Thyroid gland (tissue), 4 donors: ENCODE measurements at regions not wholly inside any gene's neighbourhood (a gene's known extent, or its start where the extent isn't known, plus 50 kb on each side); places are given as distances from the start of the nearest gene placed in this dataset.

Experiments used
- DNase-seq, 2 donors: peaks; one replicate each; pipeline ENCODE4 v3.0.0-alpha.2; 2019
- H3K27ac ChIP-seq, 3 donors: fragments of 200-600 bp; sonication (generic); 1 replicate in 2 of 3; 2 replicates in 1 of 3; pipeline ENCODE4 v1.5.1; 2016 to 2019; ENCODE audit warnings: mild to moderate bottlenecking in 1 of 3, moderate library complexity in 1 of 3
- H3K27me3 ChIP-seq: fragments of 200-600 bp; sonication (generic); one replicate; pipeline ENCODE4 v1.5.1; 2019
- H3K36me3 ChIP-seq, 2 donors: fragments of 200-600 bp; sonication (generic); one replicate each; pipeline ENCODE4 v1.5.1; 2016 to 2019
- H3K4me1 ChIP-seq, 2 donors: fragments of 200-600 bp; sonication (generic); one replicate each; pipeline ENCODE4 v1.5.1; 2017 to 2019
- H3K4me3 ChIP-seq, 3 donors: fragments of 200-600 bp; sonication (generic); replicated peaks in 1 of 3; 1 replicate in 2 of 3; 2 replicates in 1 of 3; pipeline ENCODE4 v1.5.1; 2016; ENCODE audit warnings: mild to moderate bottlenecking in 1 of 3
- H3K9me3 ChIP-seq: fragments of 200-600 bp; sonication (generic); one replicate; pipeline ENCODE4 v1.5.1; 2017
- POLR2A ChIP-seq, 2 donors: fragments of 450-650 bp; IDR thresholded peaks; one replicate each; pipeline ENCODE4 v1.6.1; 2017; ENCODE audit warnings: antibody characterized with exemption in 2 of 2, mild to moderate bottlenecking in 2 of 2, moderate library complexity in 1 of 2
- WGBS, 2 donors: methylation state at CpG; one replicate each; pipeline ENCODE4 v1.1.5; 2017; 5-methylcytosine and 5-hydroxymethylcytosine counted together
- intact Hi-C: fragments of 100-400 bp; cut with DNase I; formaldehyde crosslinking; loops from one replicate; pipeline ENCODE4 v1.15.1; 2023
- TF ChIP-seq, protein P1 (sequence below), 6 experiments: fragments of 200-600 bp in 3 of 6; fragments of 450-650 bp in 3 of 6; sonication (generic) in 3 of 6; IDR thresholded peaks; one replicate each; pipeline ENCODE4 v1.5.1; 2016 to 2019; ENCODE audit warnings: antibody characterized with exemption in 6 of 6, mild to moderate bottlenecking in 2 of 6, inconsistent platforms in 1 of 6, moderate library complexity in 1 of 6

DNA sequence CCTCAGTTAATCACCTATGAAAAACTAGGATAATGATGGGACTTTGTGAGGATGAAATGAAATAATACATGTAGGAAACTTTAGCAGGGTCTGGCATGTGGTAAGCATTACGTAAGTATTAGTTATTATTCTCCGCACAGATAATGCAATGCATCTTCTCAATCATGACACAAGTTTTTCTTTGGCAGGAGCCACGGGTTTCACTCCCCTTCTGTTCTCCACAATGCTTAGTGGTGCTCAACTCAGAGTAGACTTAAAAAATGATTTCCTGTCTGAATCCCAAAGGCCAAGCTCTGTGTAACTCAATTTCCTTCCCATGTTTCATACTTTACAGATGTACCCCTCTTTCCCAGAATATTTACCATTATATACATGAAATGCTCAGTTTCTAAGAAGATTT, 82.9 kb downstream of the CCDC34 start:
- no peak overlapping the region for H3K4me3 ChIP-seq
- H3K4me1 ChIP-seq: peaks cover 8 to 14% of the 10 kb centered on the region in 2 donors
- TF ChIP-seq POLR2A (IDR thresholded peaks at IDR 0.05): no peak
- TF ChIP-seq, protein P1, sequence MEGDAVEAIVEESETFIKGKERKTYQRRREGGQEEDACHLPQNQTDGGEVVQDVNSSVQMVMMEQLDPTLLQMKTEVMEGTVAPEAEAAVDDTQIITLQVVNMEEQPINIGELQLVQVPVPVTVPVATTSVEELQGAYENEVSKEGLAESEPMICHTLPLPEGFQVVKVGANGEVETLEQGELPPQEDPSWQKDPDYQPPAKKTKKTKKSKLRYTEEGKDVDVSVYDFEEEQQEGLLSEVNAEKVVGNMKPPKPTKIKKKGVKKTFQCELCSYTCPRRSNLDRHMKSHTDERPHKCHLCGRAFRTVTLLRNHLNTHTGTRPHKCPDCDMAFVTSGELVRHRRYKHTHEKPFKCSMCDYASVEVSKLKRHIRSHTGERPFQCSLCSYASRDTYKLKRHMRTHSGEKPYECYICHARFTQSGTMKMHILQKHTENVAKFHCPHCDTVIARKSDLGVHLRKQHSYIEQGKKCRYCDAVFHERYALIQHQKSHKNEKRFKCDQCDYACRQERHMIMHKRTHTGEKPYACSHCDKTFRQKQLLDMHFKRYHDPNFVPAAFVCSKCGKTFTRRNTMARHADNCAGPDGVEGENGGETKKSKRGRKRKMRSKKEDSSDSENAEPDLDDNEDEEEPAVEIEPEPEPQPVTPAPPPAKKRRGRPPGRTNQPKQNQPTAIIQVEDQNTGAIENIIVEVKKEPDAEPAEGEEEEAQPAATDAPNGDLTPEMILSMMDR (IDR thresholded peaks at IDR 0.05): no peak
- H3K36me3 ChIP-seq: no peaks in the 10 kb centered on the region
- 72 to 89% methylated on average over 3 of the region's 3 CpGs for WGBS, 2 donors
- intact Hi-C loops: no loop called here
- H3K27me3 ChIP-seq: no peaks in the 10 kb centered on the region
- DNase-seq: no peak
- no peak overlapping the region for H3K27ac ChIP-seq
- no peaks in the 10 kb centered on the region for H3K9me3 ChIP-seq

DNA sequence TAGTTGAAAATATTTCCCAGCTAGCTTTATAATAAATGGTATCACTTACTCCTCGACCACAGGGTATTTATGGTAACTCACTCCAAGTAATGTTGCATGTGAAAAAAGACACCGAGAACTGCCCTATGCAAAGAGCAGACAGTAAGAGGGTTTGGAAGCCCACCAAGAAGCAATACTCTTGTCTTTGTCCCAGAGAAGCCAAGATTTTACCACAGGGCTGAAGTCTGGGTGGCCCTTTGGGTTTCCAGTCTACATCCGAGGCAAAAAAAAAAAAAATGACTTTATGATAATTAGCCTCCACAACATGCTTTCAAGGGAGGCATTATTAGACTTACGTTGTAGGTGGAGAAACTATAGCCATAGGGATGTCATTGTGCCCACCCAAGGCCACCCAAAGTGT, 83.6 kb downstream of the CCDC34 start:
- WGBS, 2 donors: 67 to 68% methylated on average over 4 of the region's 4 CpGs
- Histone ChIP-seq H3K27me3 (no peaks in the 10 kb centered on the region), H3K36me3 (no peaks in the 10 kb centered on the region), H3K27ac (no peak overlapping the region), H3K4me1 (peaks cover 8 to 14% of the 10 kb centered on the region in 2 donors), H3K9me3 (no peaks in the 10 kb centered on the region), H3K4me3 (no peak overlapping the region)
- no peak for TF ChIP-seq POLR2A (IDR thresholded peaks at IDR 0.05)
- TF ChIP-seq, protein P1 (IDR thresholded peaks at IDR 0.05): no peak
- intact Hi-C loops: no loop called here
- no peak for DNase-seq

DNA sequence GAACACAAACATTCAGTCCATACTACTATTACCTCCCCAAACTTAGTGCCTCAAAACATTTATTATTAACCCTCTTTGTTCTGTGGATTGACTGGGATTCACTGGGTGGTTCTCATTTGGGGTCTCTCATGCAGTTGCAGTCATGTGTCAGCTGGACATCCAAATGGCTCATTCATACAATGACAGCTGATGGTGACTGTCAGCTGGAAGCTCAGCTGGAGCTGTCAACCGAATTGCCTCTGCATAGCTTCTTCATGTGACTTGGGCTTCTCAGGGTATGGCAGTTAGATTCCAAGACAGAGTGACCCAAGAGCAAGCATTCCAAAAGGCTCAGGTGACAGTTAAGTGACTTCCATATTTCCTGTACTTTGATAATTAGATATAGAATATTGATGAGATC, 85.2 kb downstream of the CCDC34 start:
- Histone ChIP-seq H3K27ac (no peak overlapping the region), H3K4me1 (peaks cover 7 to 13% of the 10 kb centered on the region in 2 donors), H3K4me3 (no peak overlapping the region), H3K36me3 (no peaks in the 10 kb centered on the region), H3K9me3 (no peaks in the 10 kb centered on the region), H3K27me3 (no peaks in the 10 kb centered on the region)
- intact Hi-C loops: no loop called here
- TF ChIP-seq POLR2A (IDR thresholded peaks at IDR 0.05): no peak
- TF ChIP-seq, protein P1 (IDR thresholded peaks at IDR 0.05): no peak
- no peak for DNase-seq
- 75 to 89% methylated on average over 1 of the region's 1 CpG for WGBS, 2 donors

DNA sequence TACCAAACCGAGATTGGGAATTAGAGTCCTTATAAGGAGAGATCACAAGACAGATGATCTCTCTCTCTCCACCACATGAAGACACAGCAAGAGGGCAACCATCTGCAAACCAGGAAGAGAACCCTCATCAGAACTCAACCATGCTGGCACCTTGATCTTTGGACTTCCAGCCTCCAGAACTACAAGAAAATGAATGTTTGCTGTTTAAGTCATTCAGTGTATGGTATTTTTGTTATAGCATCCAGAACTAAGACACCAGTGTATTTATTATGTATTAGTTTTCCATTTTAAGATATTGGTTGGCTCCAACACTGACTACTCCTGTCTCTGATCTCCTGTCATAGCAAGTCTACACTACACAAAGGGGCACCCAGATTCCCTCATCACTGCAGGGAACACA, 86.9 kb downstream of the CCDC34 start:
- Histone ChIP-seq H3K4me1 (no peaks in the 10 kb centered on the region), H3K9me3 (no peaks in the 10 kb centered on the region), H3K27ac (no peak overlapping the region), H3K4me3 (no peak overlapping the region), H3K36me3 (no peaks in the 10 kb centered on the region), H3K27me3 (no peaks in the 10 kb centered on the region)
- intact Hi-C loops: no loop called here
- TF ChIP-seq POLR2A (IDR thresholded peaks at IDR 0.05): no peak
- TF ChIP-seq, protein P1 (IDR thresholded peaks at IDR 0.05): no peak
- WGBS, 2 donors: 84 to 85% methylated on average over 1 of the region's 1 CpG
- DNase-seq: no peak

DNA sequence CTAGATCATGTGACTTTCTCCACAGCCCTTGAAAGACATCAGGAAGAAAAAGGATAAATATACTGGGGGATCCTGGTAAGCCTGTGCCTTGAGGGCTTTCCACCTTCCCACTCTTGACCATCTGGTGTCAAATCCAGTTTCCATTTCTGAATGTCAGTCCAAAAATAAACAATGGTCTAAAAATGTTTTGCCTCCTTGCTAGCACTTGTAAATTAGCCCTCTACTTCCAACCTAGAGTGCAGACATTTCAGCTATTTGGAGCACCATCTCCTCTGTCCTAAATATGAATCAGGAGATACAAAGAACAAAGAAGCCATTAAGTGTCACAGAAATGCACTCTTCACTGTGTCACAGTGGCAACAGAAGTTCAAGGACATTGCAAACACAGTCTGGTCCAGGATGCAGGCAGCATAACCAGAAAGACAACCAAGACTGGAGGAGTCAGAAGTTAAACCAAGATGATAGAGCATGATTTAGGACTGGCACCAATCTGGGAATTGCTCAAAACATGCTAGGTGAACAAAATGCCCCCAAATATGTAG, 88.1 kb downstream of the CCDC34 start:
- Histone ChIP-seq H3K4me1 (no peaks in the 10 kb centered on the region), H3K27ac (no peak overlapping the region), H3K9me3 (no peaks in the 10 kb centered on the region), H3K36me3 (no peaks in the 10 kb centered on the region), H3K27me3 (no peaks in the 10 kb centered on the region), H3K4me3 (no peak overlapping the region)
- TF ChIP-seq, protein P1 (IDR thresholded peaks at IDR 0.05): no peak
- no peak for TF ChIP-seq POLR2A (IDR thresholded peaks at IDR 0.05)
- intact Hi-C loops: no loop called here
- DNase-seq: no peak
